ENCODE measurements at regions not wholly inside any gene's neighbourhood (a gene's known extent, or its start where the extent isn't known, plus 50 kb on each side); places are given as distances from the start of the nearest gene placed in this dataset.
A peak's percentile ranks its signal among the peaks of the same experiment; 100 is the strongest.
"Not testable (repeated sequence)": the region's sequence is repeated elsewhere in the genome, so short reads cannot be mapped to it uniquely, and the experiment has no call there.

GRCh38 chrX:46367491-46367890 lies 177.7 kb downstream of the ZNF674 start:
- no peak for DNase-seq (ENCODE audit: extremely low read depth in 1 of 2, low read depth in 1 of 2)

GRCh38 chrX:46366381-46367207 lies 178.6 kb downstream of the ZNF674 start:
- no peak for DNase-seq (ENCODE audit: extremely low read depth in 1 of 2, low read depth in 1 of 2)

- no peak for DNase-seq (ENCODE audit: extremely low read depth in 1 of 2, low read depth in 1 of 2)
Observed at GRCh38 chrX:46354481-46354880, 190.7 kb downstream of the ZNF674 start.

GRCh38 chrX:46341767-46342322 lies 203.4 kb downstream of the ZNF674 start:
- no peak for DNase-seq (ENCODE audit: extremely low read depth in 1 of 2, low read depth in 1 of 2)

- DNase-seq (ENCODE audit: extremely low read depth in 1 of 2, low read depth in 1 of 2) = no peak
Observed at GRCh38 chrX:46340696-46341095, 204.5 kb downstream of the ZNF674 start.

- DNase-seq (ENCODE audit: extremely low read depth in 1 of 2, low read depth in 1 of 2) = no peak
Observed at GRCh38 chrX:46333550-46333949, 211.7 kb downstream of the ZNF674 start.

- no peak for DNase-seq (ENCODE audit: extremely low read depth in 1 of 2, low read depth in 1 of 2)
Observed at GRCh38 chrX:46330981-46331380, 214.2 kb downstream of the ZNF674 start.

GRCh38 chrX:46330513-46330912 lies 214.7 kb downstream of the ZNF674 start:
- no peak for DNase-seq (ENCODE audit: extremely low read depth in 1 of 2, low read depth in 1 of 2)

- no peak for DNase-seq (ENCODE audit: extremely low read depth in 1 of 2, low read depth in 1 of 2)
Observed at GRCh38 chrX:46328133-46328532, 217.1 kb downstream of the ZNF674 start.

- no peak for DNase-seq (ENCODE audit: extremely low read depth in 1 of 2, low read depth in 1 of 2)
Observed at GRCh38 chrX:46327566-46328115, 217.6 kb downstream of the ZNF674 start.

GRCh38 chrX:46326161-46326560 lies 219.1 kb downstream of the ZNF674 start:
- DNase-seq (ENCODE audit: extremely low read depth in 1 of 2, low read depth in 1 of 2) = no peak

- DNase-seq (ENCODE audit: extremely low read depth in 1 of 2, low read depth in 1 of 2) = peak in 1 of 2 donors; percentile 7
Observed at GRCh38 chrX:46325312-46325877, 219.8 kb downstream of the ZNF674 start.

GRCh38 chrX:46324166-46324565 lies 221.1 kb downstream of the ZNF674 start:
- no peak for DNase-seq (ENCODE audit: extremely low read depth in 1 of 2, low read depth in 1 of 2)

- DNase-seq (ENCODE audit: extremely low read depth in 1 of 2, low read depth in 1 of 2) = not testable (repeated sequence)
Observed at GRCh38 chrX:46322929-46323328, 222.3 kb downstream of the ZNF674 start.

- DNase-seq (ENCODE audit: extremely low read depth in 1 of 2, low read depth in 1 of 2) = no peak
Observed at GRCh38 chrX:46321676-46322075, 223.5 kb downstream of the ZNF674 start.

GRCh38 chrX:46319750-46320149 lies 225.5 kb downstream of the ZNF674 start:
- no peak for DNase-seq (ENCODE audit: extremely low read depth in 1 of 2, low read depth in 1 of 2)

GRCh38 chrX:46318551-46318950 lies 226.7 kb downstream of the ZNF674 start:
- no peak for DNase-seq (ENCODE audit: extremely low read depth in 1 of 2, low read depth in 1 of 2)

- DNase-seq (ENCODE audit: extremely low read depth in 1 of 2, low read depth in 1 of 2) = no peak
Observed at GRCh38 chrX:46317163-46317562, 228.1 kb downstream of the ZNF674 start.

- no peak for DNase-seq (ENCODE audit: extremely low read depth in 1 of 2, low read depth in 1 of 2)
Observed at GRCh38 chrX:46311581-46312120, 233.6 kb downstream of the ZNF674 start.

GRCh38 chrX:46310815-46311497 lies 234.3 kb downstream of the ZNF674 start:
- no peak for DNase-seq (ENCODE audit: extremely low read depth in 1 of 2, low read depth in 1 of 2)

GRCh38 chrX:46308110-46308509 lies 237.1 kb downstream of the ZNF674 start:
- no peak for DNase-seq (ENCODE audit: extremely low read depth in 1 of 2, low read depth in 1 of 2)
